HEK293 (cell line): ENCODE measurements at regions not wholly inside any gene's neighbourhood (a gene's known extent, or its start where the extent isn't known, plus 50 kb on each side); places are given as distances from the start of the nearest gene placed in this dataset.

ENCODE experiments used
- CTCF ChIA-PET: fragments of 350-600 bp; formaldehyde crosslinking; extraction: SDS; loops from one replicate; lab custom pipeline; 2021; ENCODE audit warnings: antibody characterized with exemption; lab: Yijun Ruan, JAX
- POLR2A ChIA-PET: fragments of 300-600 bp; formaldehyde crosslinking; extraction: SDS; loops from one replicate; lab custom pipeline; 2020; ENCODE audit warnings: antibody characterized with exemption, inconsistent platforms; lab: Yijun Ruan, JAX
- H3K27ac ChIP-seq: fragments of 200-500 bp; sonication (Bioruptor generic); 2 replicates; pipeline ENCODE4 v1.5.1; 2014; ENCODE audit warnings: low read depth, low read length, control low read depth, inconsistent platforms; ENCODE audit errors: extremely low read depth
- H3K36me3 ChIP-seq, 2 experiments: fragments of 200-500 bp in 1 of 2; sonication (Bioruptor generic) in 1 of 2; 1 replicate in 1 of 2; 2 replicates in 1 of 2; pipeline ENCODE4 v1.5.1; 2014 to 2017; ENCODE audit warnings: inconsistent platforms in 2 of 2, low read length in 2 of 2; ENCODE audit not compliant: control insufficient read depth in 2 of 2, insufficient read depth in 1 of 2
- H3K4me1 ChIP-seq: fragments of 200-500 bp; sonication (Bioruptor generic); 2 replicates; pipeline ENCODE4 v1.5.1; 2014; ENCODE audit warnings: mild to moderate bottlenecking, low read length, inconsistent platforms; ENCODE audit not compliant: control insufficient read depth, insufficient read depth
- H3K4me3 ChIP-seq: 2 replicates; pipeline ENCODE4 v1.5.1; 2011; ENCODE audit warnings: low read depth, mild to moderate bottlenecking, control low read depth, low read length, moderate library complexity
- H3K9me3 ChIP-seq: fragments of 200-500 bp; sonication (Bioruptor generic); 2 replicates; pipeline ENCODE4 v1.5.1; 2014; ENCODE audit warnings: low read depth, low read length, inconsistent platforms; ENCODE audit not compliant: control insufficient read depth, insufficient read depth
- GLIS1 ChIP-seq: fragments of 450-650 bp; formaldehyde crosslinking; IDR thresholded peaks from 2 replicates; pipeline ENCODE4 v1.5.1; 2016; ENCODE audit warnings: missing biosample characterization, missing genetic modification characterization
- REPIN1 ChIP-seq: fragments of 450-650 bp; formaldehyde crosslinking; IDR thresholded peaks from 2 replicates; pipeline ENCODE4 v1.5.1; 2017; ENCODE audit warnings: missing biosample characterization, missing genetic modification characterization, low read depth
- ZNF148 ChIP-seq: fragments of 450-650 bp; formaldehyde crosslinking; IDR thresholded peaks from 2 replicates; pipeline ENCODE4 v1.5.0; 2017; ENCODE audit warnings: missing biosample characterization, missing genetic modification characterization, borderline replicate concordance
- ZNF16 ChIP-seq: fragments of 450-650 bp; formaldehyde crosslinking; IDR thresholded peaks from 2 replicates; pipeline ENCODE4 v1.5.1; 2016; ENCODE audit warnings: low read depth, missing biosample characterization, missing genetic modification characterization
- ZNF513 ChIP-seq: fragments of 450-650 bp; IDR thresholded peaks from 2 replicates; pipeline ENCODE4 v1.5.1; 2018; ENCODE audit warnings: missing biosample characterization, missing genetic modification characterization
- TF ChIP-seq, protein P1 (sequence below): fragments of 450-650 bp; formaldehyde crosslinking; IDR thresholded peaks from 2 replicates; pipeline ENCODE4 v1.5.1; 2016; ENCODE audit warnings: missing biosample characterization, missing genetic modification characterization
- TF ChIP-seq, protein P2 (sequence below): fragments of 450-650 bp; formaldehyde crosslinking; IDR thresholded peaks from 2 replicates; pipeline ENCODE4 v1.5.1; 2016; ENCODE audit warnings: missing biosample characterization, missing genetic modification characterization

GRCh38 chr1:103859721-103860120, 110.0 kb downstream of the AMY1C start (continued):
- TF ChIP-seq, protein P1, sequence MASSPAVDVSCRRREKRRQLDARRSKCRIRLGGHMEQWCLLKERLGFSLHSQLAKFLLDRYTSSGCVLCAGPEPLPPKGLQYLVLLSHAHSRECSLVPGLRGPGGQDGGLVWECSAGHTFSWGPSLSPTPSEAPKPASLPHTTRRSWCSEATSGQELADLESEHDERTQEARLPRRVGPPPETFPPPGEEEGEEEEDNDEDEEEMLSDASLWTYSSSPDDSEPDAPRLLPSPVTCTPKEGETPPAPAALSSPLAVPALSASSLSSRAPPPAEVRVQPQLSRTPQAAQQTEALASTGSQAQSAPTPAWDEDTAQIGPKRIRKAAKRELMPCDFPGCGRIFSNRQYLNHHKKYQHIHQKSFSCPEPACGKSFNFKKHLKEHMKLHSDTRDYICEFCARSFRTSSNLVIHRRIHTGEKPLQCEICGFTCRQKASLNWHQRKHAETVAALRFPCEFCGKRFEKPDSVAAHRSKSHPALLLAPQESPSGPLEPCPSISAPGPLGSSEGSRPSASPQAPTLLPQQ: no peak
- TF ChIP-seq ZNF16 (tag by site-specific recombination) (no peak), REPIN1 (tag by site-specific recombination) (no peak), ZNF148 (no peak), ZNF513 (tag by site-specific recombination) (no peak)
- TF ChIP-seq, protein P2, sequence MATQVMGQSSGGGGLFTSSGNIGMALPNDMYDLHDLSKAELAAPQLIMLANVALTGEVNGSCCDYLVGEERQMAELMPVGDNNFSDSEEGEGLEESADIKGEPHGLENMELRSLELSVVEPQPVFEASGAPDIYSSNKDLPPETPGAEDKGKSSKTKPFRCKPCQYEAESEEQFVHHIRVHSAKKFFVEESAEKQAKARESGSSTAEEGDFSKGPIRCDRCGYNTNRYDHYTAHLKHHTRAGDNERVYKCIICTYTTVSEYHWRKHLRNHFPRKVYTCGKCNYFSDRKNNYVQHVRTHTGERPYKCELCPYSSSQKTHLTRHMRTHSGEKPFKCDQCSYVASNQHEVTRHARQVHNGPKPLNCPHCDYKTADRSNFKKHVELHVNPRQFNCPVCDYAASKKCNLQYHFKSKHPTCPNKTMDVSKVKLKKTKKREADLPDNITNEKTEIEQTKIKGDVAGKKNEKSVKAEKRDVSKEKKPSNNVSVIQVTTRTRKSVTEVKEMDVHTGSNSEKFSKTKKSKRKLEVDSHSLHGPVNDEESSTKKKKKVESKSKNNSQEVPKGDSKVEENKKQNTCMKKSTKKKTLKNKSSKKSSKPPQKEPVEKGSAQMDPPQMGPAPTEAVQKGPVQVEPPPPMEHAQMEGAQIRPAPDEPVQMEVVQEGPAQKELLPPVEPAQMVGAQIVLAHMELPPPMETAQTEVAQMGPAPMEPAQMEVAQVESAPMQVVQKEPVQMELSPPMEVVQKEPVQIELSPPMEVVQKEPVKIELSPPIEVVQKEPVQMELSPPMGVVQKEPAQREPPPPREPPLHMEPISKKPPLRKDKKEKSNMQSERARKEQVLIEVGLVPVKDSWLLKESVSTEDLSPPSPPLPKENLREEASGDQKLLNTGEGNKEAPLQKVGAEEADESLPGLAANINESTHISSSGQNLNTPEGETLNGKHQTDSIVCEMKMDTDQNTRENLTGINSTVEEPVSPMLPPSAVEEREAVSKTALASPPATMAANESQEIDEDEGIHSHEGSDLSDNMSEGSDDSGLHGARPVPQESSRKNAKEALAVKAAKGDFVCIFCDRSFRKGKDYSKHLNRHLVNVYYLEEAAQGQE (tag by site-specific recombination): no peak
- TF ChIP-seq, all 188 proteins: peak for 0

DNA sequence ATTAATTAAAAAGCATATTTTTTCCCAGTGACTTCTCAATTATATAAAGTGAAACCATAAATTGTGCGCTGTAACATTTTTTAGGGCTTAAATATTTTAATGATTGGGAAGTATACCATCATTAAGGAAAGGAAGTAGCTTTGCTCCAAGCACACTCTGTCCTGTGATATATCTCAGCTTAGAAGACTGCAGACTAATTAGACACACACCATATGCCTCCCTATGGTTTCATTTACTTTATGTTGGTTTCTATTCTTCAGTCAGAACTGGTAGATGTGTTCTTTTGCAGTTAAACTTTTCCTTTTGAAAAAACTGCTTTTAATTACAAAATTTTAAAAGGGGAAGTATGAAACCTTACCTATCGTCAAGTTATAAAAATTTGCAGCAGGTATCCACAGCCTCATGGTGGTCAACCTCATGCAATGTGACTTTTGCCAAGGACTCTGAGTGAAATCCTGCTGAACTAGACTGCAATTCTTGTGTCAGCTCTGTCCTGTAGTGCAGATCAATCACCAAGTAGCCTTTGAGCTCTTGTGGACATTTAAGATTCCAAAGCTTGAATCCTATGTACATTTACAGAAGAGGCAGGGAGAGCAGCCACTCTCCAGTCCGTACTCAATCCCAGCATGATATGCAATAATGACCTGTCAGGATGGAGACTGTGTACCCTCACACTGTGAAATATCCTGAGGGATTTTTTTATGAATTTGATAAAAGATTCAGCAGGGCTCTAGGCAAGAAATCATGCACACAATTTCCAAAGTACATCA, 149.1 kb downstream of the AMY1C start:
- ChIA-PET POLR2A (no interaction called here), CTCF (no interaction called here)

More for the DNA sequence above, 149.1 kb downstream of the AMY1C start:
- no peaks in the 10 kb centered on the region for H3K9me3 ChIP-seq
- TF ChIP-seq ZNF148: no peak
- no peak for TF ChIP-seq GLIS1 (tag by site-specific recombination)
- TF ChIP-seq, all 188 proteins: peak for 0
- Histone ChIP-seq H3K27ac (no peak overlapping the region), H3K4me3 (no peak overlapping the region), H3K36me3 (no peaks in the 10 kb centered on the region), H3K4me1 (no peaks in the 10 kb centered on the region)
